Motor neuron (in vitro differentiated cells): ENCODE measurements at regions not wholly inside any gene's neighbourhood (a gene's known extent, or its start where the extent isn't known, plus 50 kb on each side); places are given as distances from the start of the nearest gene placed in this dataset.

Experiments
- ATAC-seq, 8 experiments: fragments of 200-7000 bp; cut with Tn5 transposase; replicated peaks in 6 of 8; 2 replicates each; pipeline ENCODE4 v1.8.0; 2021; ENCODE audit warnings: mild to moderate bottlenecking in 8 of 8, moderate library complexity in 8 of 8
- H3K27ac ChIP-seq, 2 donors: fragments of 250-450 bp; sonication (Bioruptor Pico); 2 replicates each; pipeline ENCODE4 v1.9.0; 2021; ENCODE audit warnings: antibody characterized with exemption in 2 of 2, mild to moderate bottlenecking in 2 of 2, moderate library complexity in 1 of 2
- H3K4me1 ChIP-seq, 2 donors: fragments of 250-450 bp; sonication (Bioruptor Pico); replicated peaks in 1 of 2; 2 replicates each; pipeline ENCODE4 v1.6.1; 2021; ENCODE audit warnings: antibody characterized with exemption in 2 of 2, mild to moderate bottlenecking in 2 of 2, moderate library complexity in 1 of 2
- H3K4me3 ChIP-seq, 5 donors: fragments of 250-450 bp; sonication (Bioruptor Pico); 2 replicates each; pipeline ENCODE4 v1.9.0; 2021; ENCODE audit warnings: antibody characterized with exemption in 5 of 5, mild to moderate bottlenecking in 5 of 5, moderate library complexity in 4 of 5
- whole genome bisulfite sequencing, 10 experiments: fragments of 450-650 bp; shearing (Covaris generic); methylation state at CpG; one replicate each; pipeline ENCODE4 v1.0.0; 2022; 5-methylcytosine and 5-hydroxymethylcytosine counted together
- in situ Hi-C, 9 experiments: fragments of 400-800 bp; cut with MboI; loops; one replicate each; pipeline ENCODE4 v1.15.0; 2021; ENCODE audit warnings: low sequenced_read_pairs in 9 of 9, low pct_unique_long_range_greater_than_20kb in 2 of 9; ENCODE audit not compliant: unreplicated experiment in 9 of 9

- Histone ChIP-seq H3K4me3 (no peak overlapping the region), H3K27ac (no peak overlapping the region), H3K4me1 (peaks cover 0 to 3% of the 10 kb centered on the region in 2 donors)
- ATAC-seq: no peak
- in situ Hi-C loops: no loop called here
- WGBS, 10 experiments: 0 to 81% (median 55%) methylated on average over 2 to 4 of the region's 4 CpGs; no CpG with 5 or more reads in 1 of the 10 experiments
These were observed 572.3 kb downstream of the MATN1 start for GRCh38 chr1:30151119-30151518.

DNA sequence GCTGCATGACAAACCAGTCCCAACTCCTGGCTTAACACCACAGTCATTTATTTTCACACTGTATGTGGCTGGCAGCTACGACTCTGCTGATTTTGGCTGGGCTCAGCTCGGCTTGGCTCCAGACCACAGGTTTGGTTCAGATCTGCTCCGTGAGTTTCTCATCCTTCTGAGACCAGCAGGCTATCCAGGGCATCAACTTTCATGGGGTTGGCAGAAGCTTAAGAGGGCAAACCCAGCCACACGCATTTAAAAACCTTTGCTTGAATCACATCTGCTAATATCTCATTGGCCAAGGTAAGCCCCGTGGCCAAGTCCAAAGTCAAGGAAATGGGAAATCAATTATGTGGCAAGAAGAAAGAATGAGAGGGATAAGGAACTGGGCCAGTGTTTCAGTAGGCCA is 574.2 kb downstream of the MATN1 start:
- no peak for ATAC-seq
- in situ Hi-C loops: no loop called here

GRCh38 chr1:30148676-30149075 is 574.7 kb downstream of the MATN1 start:
- no peak for ATAC-seq
- no peak overlapping the region for H3K4me3 ChIP-seq
- no peak overlapping the region for H3K27ac ChIP-seq
- in situ Hi-C loops: no loop called here
- 0 to 67% (median 20%) methylated on average over 1 of the region's 2 CpGs; no CpG with 5 or more reads in 5 of the 10 experiments for WGBS, 10 experiments
- H3K4me1 ChIP-seq: peaks cover 0 to 3% of the 10 kb centered on the region in 2 donors

More for the DNA sequence above, 574.2 kb downstream of the MATN1 start:
- peaks cover 0 to 3% of the 10 kb centered on the region in 2 donors for H3K4me1 ChIP-seq
- H3K27ac ChIP-seq: no peak overlapping the region
- WGBS, 10 experiments: 0 to 92% (median 69%) methylated on average over 3 to 5 of the region's 5 CpGs; no CpG with 5 or more reads in 3 of the 10 experiments
- H3K4me3 ChIP-seq: no peak overlapping the region

DNA sequence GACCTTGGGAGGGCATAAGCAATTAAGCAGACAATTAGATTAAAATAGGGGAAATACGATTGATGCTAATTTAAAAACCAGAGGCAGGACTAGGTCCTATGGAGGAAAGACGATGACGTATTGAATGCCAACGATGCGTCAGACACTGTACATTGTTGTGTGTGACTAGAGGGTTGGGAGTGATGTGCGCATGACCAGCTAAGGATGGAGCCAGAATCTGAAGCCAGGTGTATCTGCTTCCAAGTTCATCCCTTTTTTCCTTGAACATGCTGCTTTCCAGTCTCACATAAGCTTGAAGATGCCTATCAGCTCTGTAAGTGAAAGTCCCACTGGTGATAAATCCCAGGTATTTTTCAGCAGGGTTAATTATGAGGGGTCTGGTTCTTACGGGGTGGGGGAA is 576.2 kb downstream of the MATN1 start:
- no peak overlapping the region for H3K27ac ChIP-seq
- H3K4me3 ChIP-seq: no peak overlapping the region
- in situ Hi-C loops: no loop called here
- WGBS, 10 experiments: 51 to 100% (median 88%) methylated on average over 1 to 7 of the region's 7 CpGs; no CpG with 5 or more reads in 1 of the 10 experiments
- ATAC-seq: no peak
- peaks cover 0 to 3% of the 10 kb centered on the region in 2 donors for H3K4me1 ChIP-seq

DNA sequence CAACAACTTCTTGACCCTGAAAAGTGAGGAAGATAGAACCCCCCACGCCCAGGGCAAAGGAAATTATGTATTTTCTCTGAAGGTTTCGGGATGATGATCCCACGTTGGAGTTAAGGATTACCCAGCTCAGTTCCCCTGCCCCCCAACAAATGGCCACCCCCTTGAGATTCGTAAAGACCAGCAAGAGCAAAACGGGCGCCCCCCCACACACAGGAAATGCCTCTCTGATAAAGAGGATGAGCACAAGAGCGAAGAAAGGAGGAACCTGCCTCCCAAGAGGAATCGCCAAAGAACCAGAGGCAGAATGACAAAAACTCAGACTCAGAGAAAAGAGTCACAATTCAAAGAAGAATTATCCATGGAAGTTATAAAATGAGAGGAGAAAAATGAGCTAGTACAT is 576.9 kb downstream of the MATN1 start:
- in situ Hi-C loops: no loop called here
- H3K4me3 ChIP-seq: no peak overlapping the region
- ATAC-seq: no peak
- peaks cover 0 to 3% of the 10 kb centered on the region in 2 donors for H3K4me1 ChIP-seq
- WGBS, 10 experiments: 39 to 100% (median 60%) methylated on average over 1 to 8 of the region's 8 CpGs
- H3K27ac ChIP-seq: no peak overlapping the region

DNA sequence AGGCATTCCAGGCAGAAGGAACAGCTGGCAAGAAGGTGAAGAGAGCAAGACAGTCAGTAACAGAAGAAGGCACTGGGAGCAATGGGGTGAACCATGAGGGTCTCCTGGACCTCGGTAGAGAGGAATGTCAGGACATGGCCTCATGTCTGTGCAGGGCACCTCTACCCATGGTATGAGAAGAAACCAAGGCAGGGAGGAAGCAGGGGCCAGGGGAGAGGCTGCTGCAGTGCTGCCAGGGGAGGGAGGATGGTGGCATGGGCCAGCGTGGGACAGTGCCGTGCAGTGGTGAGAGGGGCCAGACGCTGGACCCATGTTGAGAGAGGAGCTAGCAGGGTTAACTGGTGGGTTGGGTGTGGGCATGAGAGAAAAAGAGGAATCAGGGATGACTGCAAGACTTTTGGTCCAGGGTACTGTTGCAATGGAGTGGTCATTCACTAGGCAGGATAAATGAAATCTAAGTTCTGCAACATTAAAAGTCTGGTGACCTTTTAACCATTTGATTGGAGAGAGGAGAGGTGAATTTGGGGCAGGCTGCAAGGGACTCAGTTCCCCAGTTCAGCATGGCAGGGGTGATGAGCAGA is 577.6 kb downstream of the MATN1 start:
- 44 to 81% methylated on average over 3 to 4 of the region's 4 CpGs; no CpG with 5 or more reads in 8 of the 10 experiments for WGBS, 10 experiments
- Histone ChIP-seq H3K27ac (no peak overlapping the region), H3K4me3 (no peak overlapping the region), H3K4me1 (peaks cover 0 to 3% of the 10 kb centered on the region in 2 donors)
- ATAC-seq: no peak
- in situ Hi-C loops: no loop called here

DNA sequence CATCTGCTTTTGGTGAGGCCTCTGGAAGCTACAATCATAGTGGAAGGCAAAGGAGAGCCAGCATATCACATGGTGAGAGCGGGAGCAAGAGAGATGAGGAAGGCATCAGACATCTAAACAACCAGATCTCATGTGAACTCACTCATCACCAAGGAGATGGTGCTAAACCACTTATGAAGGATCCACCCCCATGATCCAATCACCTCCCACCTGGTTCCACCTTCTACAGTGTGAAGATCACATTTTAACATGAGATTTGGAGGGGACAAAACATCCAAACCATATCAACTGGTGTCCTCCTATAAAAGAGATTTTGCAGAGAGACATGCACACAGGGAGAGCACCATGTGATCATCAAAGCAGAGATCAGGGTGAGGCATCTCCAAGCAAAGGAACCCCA is 578.6 kb downstream of the MATN1 start:
- Histone ChIP-seq H3K27ac (no peak overlapping the region), H3K4me3 (no peak overlapping the region), H3K4me1 (peaks cover 0 to 3% of the 10 kb centered on the region in 2 donors)
- 20 to 100% (median 96%) methylated on average over 1 of the region's 1 CpG; no CpG with 5 or more reads in 6 of the 10 experiments for WGBS, 10 experiments
- no peak for ATAC-seq
- in situ Hi-C loops: no loop called here

DNA sequence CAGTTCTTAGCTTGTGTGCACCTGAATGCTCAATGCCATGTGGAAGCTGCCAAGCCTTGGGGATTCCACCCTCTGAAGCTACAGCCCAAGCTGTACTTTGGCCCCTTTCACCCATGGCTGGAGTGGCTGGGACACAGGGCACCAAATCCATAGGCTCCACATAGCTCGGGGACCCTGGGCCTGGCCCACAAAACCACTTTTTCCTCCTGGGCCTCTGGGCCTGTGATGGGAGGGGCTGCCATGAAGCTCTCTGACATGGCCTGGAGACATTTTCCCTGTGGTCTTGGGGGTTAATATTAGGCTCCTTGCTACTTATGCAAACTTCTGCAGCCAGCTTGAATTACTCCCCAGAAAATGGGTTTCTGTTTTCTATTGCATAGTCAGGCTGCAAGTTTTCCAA is 579.9 kb downstream of the MATN1 start:
- no peak overlapping the region for H3K27ac ChIP-seq
- H3K4me1 ChIP-seq: peaks cover 0 to 3% of the 10 kb centered on the region in 2 donors
- WGBS, 10 experiments: 20 to 83% (median 40%) methylated on average over 1 of the region's 1 CpG; no CpG with 5 or more reads in 6 of the 10 experiments
- no peak for ATAC-seq
- in situ Hi-C loops: no loop called here
- no peak overlapping the region for H3K4me3 ChIP-seq

GRCh38 chr1:30140566-30140965 is 582.8 kb downstream of the MATN1 start:
- Histone ChIP-seq H3K4me3 (no peak overlapping the region), H3K4me1 (no peaks in the 10 kb centered on the region), H3K27ac (no peak overlapping the region)
- WGBS, 10 experiments: 20 to 85% (median 71%) methylated on average over 1 to 4 of the region's 7 CpGs; no CpG with 5 or more reads in 4 of the 10 experiments
- no peak for ATAC-seq
- in situ Hi-C loops: no loop called here

- Histone ChIP-seq H3K27ac (no peak overlapping the region), H3K4me1 (no peaks in the 10 kb centered on the region), H3K4me3 (no peak overlapping the region)
- in situ Hi-C loops: no loop called here
- WGBS, 10 experiments: 0 to 100% (median 95%) methylated on average over 1 to 5 of the region's 5 CpGs; no CpG with 5 or more reads in 3 of the 10 experiments
- no peak for ATAC-seq
These were observed 584.5 kb downstream of the MATN1 start for GRCh38 chr1:30138891-30139290.

- no peak overlapping the region for H3K27ac ChIP-seq
- in situ Hi-C loops: no loop called here
- H3K4me1 ChIP-seq: no peaks in the 10 kb centered on the region
- 0 to 92% (median 62%) methylated on average over 1 to 3 of the region's 3 CpGs; no CpG with 5 or more reads in 3 of the 10 experiments for WGBS, 10 experiments
- no peak for ATAC-seq
- H3K4me3 ChIP-seq: no peak overlapping the region
These were observed 586.4 kb downstream of the MATN1 start for GRCh38 chr1:30137001-30137400.

- in situ Hi-C loops: no loop called here
- Histone ChIP-seq H3K4me3 (no peak overlapping the region), H3K27ac (no peak overlapping the region), H3K4me1 (no peaks in the 10 kb centered on the region)
- 60 to 100% (median 76%) methylated on average over 1 to 4 of the region's 4 CpGs; no CpG with 5 or more reads in 2 of the 10 experiments for WGBS, 10 experiments
- peak in 1 of 8 experiments; percentile 20 for ATAC-seq
These were observed 587.7 kb downstream of the MATN1 start for GRCh38 chr1:30135698-30136097.

GRCh38 chr1:30134466-30135217 is 588.7 kb downstream of the MATN1 start:
- ATAC-seq: no peak
- H3K4me3 ChIP-seq: no peak overlapping the region

More at GRCh38 chr1:30134466-30135217, 588.7 kb downstream of the MATN1 start:
- in situ Hi-C loops: no loop called here
- 10 to 93% (median 86%) methylated on average over 2 to 12 of the region's 18 CpGs; no CpG with 5 or more reads in 5 of the 10 experiments for WGBS, 10 experiments
- Histone ChIP-seq H3K27ac (no peak overlapping the region), H3K4me1 (no peaks in the 10 kb centered on the region)
